Right lung (tissue), 2 donors: ENCODE measurements at regions not wholly inside any gene's neighbourhood (a gene's known extent, or its start where the extent isn't known, plus 50 kb on each side); places are given as distances from the start of the nearest gene placed in this dataset.
"Not testable (repeated sequence)": the region's sequence is repeated elsewhere in the genome, so short reads cannot be mapped to it uniquely, and the experiment has no call there.

Experiments
- DNase-seq, 2 donors: peaks; one replicate each; pipeline ENCODE4 v3.0.0-alpha.2; 2013

- DNase-seq: no peak
Measured at GRCh38 chr2:78811955-78812610, 213.4 kb upstream of the REG3G start.

GRCh38 chr2:78814331-78814986 lies 211.0 kb upstream of the REG3G start:
- DNase-seq: no peak

GRCh38 chr2:78817430-78817829 lies 208.1 kb upstream of the REG3G start:
- DNase-seq: no peak

- no peak for DNase-seq
Measured at GRCh38 chr2:78832481-78832880, 193.0 kb upstream of the REG3G start.

- no peak for DNase-seq
Measured at GRCh38 chr2:78839259-78839658, 186.2 kb upstream of the REG3G start.

GRCh38 chr2:78840311-78840710 lies 185.2 kb upstream of the REG3G start:
- not testable (repeated sequence) for DNase-seq

GRCh38 chr2:78845664-78846185 lies 179.8 kb upstream of the REG3G start:
- no peak for DNase-seq

- DNase-seq: peak in 1 of 2 donors; percentile 11
Measured at GRCh38 chr2:78861546-78861945, 164.0 kb upstream of the REG3G start.

GRCh38 chr2:78864205-78864604 lies 161.3 kb upstream of the REG3G start:
- DNase-seq: no peak

GRCh38 chr2:78865667-78866066 lies 159.8 kb upstream of the REG3G start:
- no peak for DNase-seq

GRCh38 chr2:78870343-78870967 lies 155.0 kb upstream of the REG3G start:
- no peak for DNase-seq

GRCh38 chr2:78873526-78873925 lies 152.0 kb upstream of the REG3G start:
- no peak for DNase-seq

GRCh38 chr2:78876316-78876688 lies 149.2 kb upstream of the REG3G start:
- DNase-seq: no peak

- no peak for DNase-seq
Measured at GRCh38 chr2:78887446-78887845, 138.1 kb upstream of the REG3G start.

GRCh38 chr2:78890935-78891334 lies 134.6 kb upstream of the REG3G start:
- DNase-seq: no peak

- DNase-seq: no peak
Measured at GRCh38 chr2:78892295-78892694, 133.2 kb upstream of the REG3G start.

GRCh38 chr2:78895022-78895421 lies 130.5 kb upstream of the REG3G start:
- DNase-seq: no peak

- DNase-seq: no peak
Measured at GRCh38 chr2:78896536-78896935, 129.0 kb upstream of the REG3G start.

- DNase-seq: no peak
Measured at GRCh38 chr2:78907089-78907488, 118.4 kb upstream of the REG3G start.

GRCh38 chr2:78908973-78909372 lies 116.5 kb upstream of the REG3G start:
- DNase-seq: no peak

GRCh38 chr2:78910376-78910775 lies 115.1 kb upstream of the REG3G start:
- no peak for DNase-seq

GRCh38 chr2:78913257-78913656 lies 112.2 kb upstream of the REG3G start:
- no peak for DNase-seq

- no peak for DNase-seq
Measured at GRCh38 chr2:78925258-78925657, 100.2 kb upstream of the REG3G start.
